GM12873 (cell line): ENCODE measurements at regions not wholly inside any gene's neighbourhood (a gene's known extent, or its start where the extent isn't known, plus 50 kb on each side); places are given as distances from the start of the nearest gene placed in this dataset.

ENCODE experiments used
- TF ChIP-seq, protein P1 (sequence below): IDR thresholded peaks from 2 replicates; pipeline ENCODE4 v1.5.1; 2012; ENCODE audit warnings: low read depth, mild to moderate bottlenecking, moderate library complexity, low read length, control low read depth; ENCODE audit not compliant: insufficient read depth; ENCODE audit errors: missing control alignments

- TF ChIP-seq, protein P1, sequence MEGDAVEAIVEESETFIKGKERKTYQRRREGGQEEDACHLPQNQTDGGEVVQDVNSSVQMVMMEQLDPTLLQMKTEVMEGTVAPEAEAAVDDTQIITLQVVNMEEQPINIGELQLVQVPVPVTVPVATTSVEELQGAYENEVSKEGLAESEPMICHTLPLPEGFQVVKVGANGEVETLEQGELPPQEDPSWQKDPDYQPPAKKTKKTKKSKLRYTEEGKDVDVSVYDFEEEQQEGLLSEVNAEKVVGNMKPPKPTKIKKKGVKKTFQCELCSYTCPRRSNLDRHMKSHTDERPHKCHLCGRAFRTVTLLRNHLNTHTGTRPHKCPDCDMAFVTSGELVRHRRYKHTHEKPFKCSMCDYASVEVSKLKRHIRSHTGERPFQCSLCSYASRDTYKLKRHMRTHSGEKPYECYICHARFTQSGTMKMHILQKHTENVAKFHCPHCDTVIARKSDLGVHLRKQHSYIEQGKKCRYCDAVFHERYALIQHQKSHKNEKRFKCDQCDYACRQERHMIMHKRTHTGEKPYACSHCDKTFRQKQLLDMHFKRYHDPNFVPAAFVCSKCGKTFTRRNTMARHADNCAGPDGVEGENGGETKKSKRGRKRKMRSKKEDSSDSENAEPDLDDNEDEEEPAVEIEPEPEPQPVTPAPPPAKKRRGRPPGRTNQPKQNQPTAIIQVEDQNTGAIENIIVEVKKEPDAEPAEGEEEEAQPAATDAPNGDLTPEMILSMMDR = no peak
Measured at GRCh38 chr7:69147631-69148030, 450.6 kb upstream of the AUTS2 start.

DNA sequence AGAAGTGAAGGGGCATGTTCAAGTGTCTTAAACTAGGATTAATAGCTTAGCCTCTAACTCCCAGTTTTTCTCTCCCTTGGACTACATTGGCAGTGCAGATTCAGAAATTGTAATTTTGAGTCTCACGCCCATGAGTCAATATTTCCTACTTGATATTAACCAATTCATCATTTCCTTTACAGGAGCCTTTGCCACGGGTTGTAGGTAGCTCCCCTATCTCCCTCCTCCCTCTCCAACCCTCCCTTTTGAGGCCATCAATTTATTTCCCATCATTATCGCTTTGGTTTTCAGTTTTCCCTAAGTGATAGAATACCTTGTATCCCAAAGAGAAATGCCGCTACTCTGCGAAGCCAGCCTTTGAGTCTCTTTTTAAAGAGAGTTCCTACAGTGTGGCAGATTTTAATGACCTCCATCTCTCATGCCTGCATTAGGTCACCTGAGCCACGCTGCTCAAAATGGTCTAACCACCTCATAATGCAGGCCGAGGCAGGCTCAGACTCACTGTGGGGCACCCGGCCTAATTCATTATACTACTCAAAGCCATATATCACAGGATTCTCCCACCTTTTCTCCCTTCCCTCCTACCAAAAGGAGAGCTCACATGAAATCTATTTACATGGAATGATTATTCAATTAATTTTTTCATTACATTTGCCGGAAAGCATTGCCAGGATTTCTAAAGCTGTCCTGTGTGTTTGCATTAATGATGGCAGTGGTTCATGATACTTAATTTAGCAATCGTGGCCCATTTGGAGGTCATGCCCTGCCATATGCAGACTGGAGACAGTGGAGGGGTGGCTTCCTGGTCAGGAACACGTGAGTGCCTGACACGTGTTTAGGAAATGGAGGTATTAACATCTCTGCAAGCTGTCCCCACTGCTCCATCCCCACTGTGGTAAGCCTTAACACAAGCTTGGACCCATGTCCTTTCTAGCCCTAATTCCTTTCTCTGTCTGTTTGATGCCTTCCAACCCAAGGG lies 448.2 kb upstream of the AUTS2 start:
- TF ChIP-seq, protein P1 = no peak

- TF ChIP-seq, protein P1 = no peak
Measured at GRCh38 chr7:69162326-69162725, 435.9 kb upstream of the AUTS2 start.

DNA sequence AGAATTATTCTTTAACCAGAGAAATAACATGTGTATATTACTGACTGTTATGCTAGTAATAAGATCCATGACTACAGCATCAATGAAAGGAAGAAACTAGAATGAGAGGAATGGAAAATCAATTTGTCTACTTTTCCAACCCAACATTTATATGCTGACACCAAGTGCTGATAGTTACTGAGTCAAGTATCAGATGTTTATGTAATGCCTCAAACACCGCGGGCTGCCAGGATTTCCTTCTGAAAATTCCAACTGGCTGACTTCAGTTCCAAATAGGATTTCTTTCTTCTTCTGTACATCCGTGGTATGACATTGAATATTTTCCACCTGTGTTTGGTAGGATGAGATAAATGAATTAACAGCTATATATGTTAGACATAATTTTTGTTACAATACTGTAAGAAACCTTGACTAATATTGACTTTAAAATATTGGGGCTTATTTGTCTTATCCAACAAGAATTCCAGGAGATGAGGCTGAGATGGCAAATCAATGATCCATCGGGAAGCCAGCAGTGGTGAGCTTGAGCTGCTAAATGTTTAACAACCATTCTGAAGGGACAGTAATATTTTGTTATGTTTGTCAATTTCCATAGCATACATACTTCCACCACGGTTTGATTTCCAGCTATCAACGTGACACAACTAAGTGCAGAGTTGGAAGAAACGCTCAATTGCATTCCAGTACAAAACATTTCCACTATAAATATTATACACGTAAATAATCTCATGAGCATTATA lies 435.2 kb upstream of the AUTS2 start:
- TF ChIP-seq, protein P1 = no peak

DNA sequence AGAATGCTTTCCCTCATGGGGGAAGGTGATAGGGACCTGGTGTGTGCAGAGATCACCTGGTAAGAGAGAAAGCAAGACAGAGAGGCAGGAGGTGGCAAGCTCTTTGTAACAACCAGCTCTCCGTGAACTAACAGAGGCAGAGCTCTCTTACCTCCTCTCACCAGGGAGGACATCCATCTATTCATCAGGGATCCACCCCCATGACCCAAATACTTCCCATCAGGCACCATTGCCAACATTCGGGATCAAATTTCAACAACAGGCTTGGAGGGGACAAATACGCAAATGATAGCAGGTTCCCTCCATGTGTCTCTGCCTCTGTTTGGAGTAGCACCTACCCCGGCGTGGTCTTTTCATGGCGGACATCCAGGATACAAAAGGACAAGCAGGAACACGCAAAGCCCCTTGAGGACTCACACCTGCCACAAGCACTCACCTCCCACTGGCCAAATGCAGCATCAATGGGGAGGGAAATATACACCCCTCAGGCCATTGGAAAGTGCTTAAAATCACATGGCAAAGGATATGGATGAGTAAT lies 431.2 kb upstream of the AUTS2 start:
- TF ChIP-seq, protein P1 = no peak

DNA sequence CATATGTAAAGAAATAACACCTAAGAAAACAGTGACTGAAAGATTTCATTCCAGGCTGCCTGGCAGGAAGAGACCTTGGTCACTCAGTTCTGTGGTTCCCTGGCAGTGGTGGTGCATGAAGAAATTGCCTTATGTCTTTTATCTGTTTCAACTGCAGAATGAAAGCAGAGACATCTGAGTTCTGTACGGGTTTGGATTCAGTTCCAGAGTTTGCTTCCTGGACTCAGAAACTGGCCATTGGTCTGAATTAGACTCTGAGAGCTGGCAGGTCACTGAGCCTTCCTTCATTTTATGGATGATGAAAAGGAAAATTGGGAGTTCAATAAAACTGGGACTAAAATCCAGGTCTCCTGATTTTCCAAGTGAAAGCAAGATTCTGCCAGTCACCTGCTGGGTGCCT lies 428.9 kb upstream of the AUTS2 start:
- TF ChIP-seq, protein P1 = no peak
